Naive thymus-derived CD4-positive, alpha-beta T cell (primary cell): ENCODE measurements at regions not wholly inside any gene's neighbourhood (a gene's known extent, or its start where the extent isn't known, plus 50 kb on each side); places are given as distances from the start of the nearest gene placed in this dataset.

Source experiments
- ATAC-seq: fragments of 150-1000 bp; cut with Tn5 transposase; 2 replicates; pipeline ENCODE4 v1.10.0; 2021; ENCODE audit warnings: mild to moderate bottlenecking, moderate library complexity
- CTCF ChIA-PET: fragments of 350-600 bp; sonication (Branson Sonifier 250); formaldehyde crosslinking; loops from one replicate; lab custom pipeline; 2021; ENCODE audit warnings: antibody characterized with exemption; lab: Charles Lee
- POLR2A ChIA-PET: fragments of 350-600 bp; sonication (Branson Sonifier 250); formaldehyde crosslinking; loops from one replicate; lab custom pipeline; 2021; ENCODE audit warnings: antibody characterized with exemption, inconsistent platforms; lab: Charles Lee
- DNase-seq, 9 donors: peaks; one replicate each; pipeline versions ENCODE4 v3.0.0 to v3.0.0-alpha.2; 2020 to 2022; ENCODE audit warnings: mixed read lengths in 1 of 9
- H3K27ac ChIP-seq: one replicate; pipeline ENCODE4 v1.7.0; 2013; ENCODE audit warnings: mild to moderate bottlenecking, low read depth, low read length, moderate library complexity
- H3K27me3 ChIP-seq, 2 donors: one replicate each; pipeline ENCODE4 v1.7.0; 2013; ENCODE audit warnings: low read length in 2 of 2, mild to moderate bottlenecking in 2 of 2, moderate library complexity in 2 of 2; ENCODE audit not compliant: control insufficient read depth in 2 of 2, insufficient read depth in 2 of 2
- H3K36me3 ChIP-seq, 3 experiments: 1 replicate in 2 of 3; 2 replicates in 1 of 3; pipeline ENCODE4 v1.7.0; 2013; ENCODE audit warnings: low read length in 3 of 3, mild to moderate bottlenecking in 3 of 3, moderate library complexity in 1 of 3; ENCODE audit not compliant: insufficient read depth in 3 of 3, control insufficient read depth in 2 of 3
- H3K4me1 ChIP-seq, 2 donors: one replicate each; pipeline ENCODE4 v1.7.0; 2013; ENCODE audit warnings: low read length in 2 of 2, mild to moderate bottlenecking in 2 of 2, moderate library complexity in 1 of 2; ENCODE audit not compliant: control insufficient read depth in 2 of 2, insufficient read depth in 2 of 2
- H3K4me3 ChIP-seq: 2 replicates; pipeline ENCODE4 v1.7.0; 2013; ENCODE audit warnings: mild to moderate bottlenecking, low read length
- H3K9me3 ChIP-seq, 3 experiments: 1 replicate in 2 of 3; 2 replicates in 1 of 3; pipeline ENCODE4 v1.7.0; 2013; ENCODE audit warnings: low read length in 3 of 3; ENCODE audit not compliant: control insufficient read depth in 2 of 3
- H3K27ac Mint-ChIP-seq, 9 donors: one replicate each; pipeline ENCODE4 v1.8.0; 2020 to 2022; ENCODE audit warnings: mixed read lengths in 9 of 9, mild to moderate bottlenecking in 8 of 9, moderate library complexity in 5 of 9, inconsistent platforms in 2 of 9
- H3K27me3 Mint-ChIP-seq, 5 donors: one replicate each; pipeline ENCODE4 v1.8.0; 2021 to 2022; ENCODE audit warnings: mixed read lengths in 5 of 5, mild to moderate bottlenecking in 1 of 5
- H3K36me3 Mint-ChIP-seq, 5 donors: one replicate each; pipeline ENCODE4 v1.8.0; 2020 to 2022; ENCODE audit warnings: mixed read lengths in 5 of 5, mild to moderate bottlenecking in 3 of 5, inconsistent platforms in 1 of 5
- H3K4me1 Mint-ChIP-seq, 7 donors: one replicate each; pipeline ENCODE4 v1.8.0; 2020 to 2022; ENCODE audit warnings: mixed read lengths in 7 of 7, mild to moderate bottlenecking in 3 of 7, inconsistent platforms in 1 of 7
- H3K4me3 Mint-ChIP-seq, 10 donors: one replicate each; pipeline ENCODE4 v1.8.0; 2020 to 2022; ENCODE audit warnings: mild to moderate bottlenecking in 10 of 10, mixed read lengths in 10 of 10, moderate library complexity in 6 of 10, inconsistent platforms in 2 of 10
- H3K9me3 Mint-ChIP-seq, 11 donors: one replicate each; pipeline ENCODE4 v1.8.0; 2020 to 2022; ENCODE audit warnings: mixed read lengths in 11 of 11, mild to moderate bottlenecking in 4 of 11, inconsistent platforms in 1 of 11, moderate library complexity in 1 of 11
- intact Hi-C, 2 donors: fragments of 100-400 bp; cut with micrococcal nuclease; formaldehyde crosslinking; loops; one replicate each; pipeline ENCODE4 v1.15.1; 2023

- intact Hi-C loops: no loop called here
- Mint-ChIP-seq H3K9me3 (peaks cover 0 to 17% (median 8%) of the 10 kb centered on the region in 11 donors), H3K27ac (no peak overlapping the region), H3K4me3 (no peak overlapping the region), H3K4me1 (peaks cover 0 to 1% (median 0%) of the 10 kb centered on the region in 7 donors), H3K36me3 (peaks cover 0 to 12% (median 10%) of the 10 kb centered on the region in 5 donors), H3K27me3 (peaks cover 0 to 22% (median 0%) of the 10 kb centered on the region in 5 donors)
- H3K4me3 ChIP-seq: no peak overlapping the region
- ChIA-PET POLR2A (no interaction called here), CTCF (no interaction called here)
- H3K36me3 ChIP-seq: no peaks in the 10 kb centered on the region
- ATAC-seq (no peak), DNase-seq (no peak)
- H3K27me3 ChIP-seq: no peaks in the 10 kb centered on the region
- no peak overlapping the region for H3K27ac ChIP-seq
- H3K4me1 ChIP-seq: no peaks in the 10 kb centered on the region
- no peaks in the 10 kb centered on the region for H3K9me3 ChIP-seq
These were observed 122.9 kb downstream of the HINT1 start for GRCh38 chr5:131042021-131042789.

DNA sequence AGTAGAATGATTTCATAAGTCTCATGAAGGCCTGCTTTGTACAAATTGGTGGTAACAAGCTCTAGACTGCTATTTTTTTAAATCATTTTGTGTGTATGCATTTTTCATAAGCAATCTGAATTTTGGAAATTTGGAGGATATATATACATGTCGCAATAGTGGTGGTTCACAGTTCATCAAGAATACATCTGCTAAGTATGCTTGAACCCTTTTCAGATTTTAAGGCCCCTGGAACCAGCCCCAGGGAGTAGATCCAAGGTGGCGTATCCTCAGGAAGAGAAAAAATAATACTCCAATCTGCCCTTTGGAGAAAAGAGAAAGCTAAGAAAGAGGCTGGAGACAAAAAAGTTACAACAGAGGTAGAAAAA is 141.6 kb downstream of the HINT1 start:
- H3K9me3 ChIP-seq: no peaks in the 10 kb centered on the region
- no peaks in the 10 kb centered on the region for H3K4me1 ChIP-seq
- no peak overlapping the region for H3K27ac Mint-ChIP-seq
- H3K36me3 ChIP-seq: no peaks in the 10 kb centered on the region
- ChIA-PET CTCF (interaction anchor here (0.6 kb wide), 1 partner anchor 149 kb away, joined by 6 read pairs; no protein-coding TSS in a partner anchor), POLR2A (interaction anchor here (0.6 kb wide), 1 partner anchor 9 kb away, joined by 3 read pairs; no protein-coding TSS in a partner anchor)
- no peaks in the 10 kb centered on the region for H3K27me3 ChIP-seq
- H3K27ac ChIP-seq: no peak overlapping the region
- H3K27me3 Mint-ChIP-seq: peaks cover 0 to 4% (median 0%) of the 10 kb centered on the region in 5 donors
- H3K4me3 ChIP-seq: no peak overlapping the region
- DNase-seq (no peak), ATAC-seq (no peak)
- intact Hi-C loops: no loop called here
- H3K4me1 Mint-ChIP-seq: peaks cover 0 to 10% (median 3%) of the 10 kb centered on the region in 7 donors
- peaks cover 0 to 9% (median 6%) of the 10 kb centered on the region in 11 donors for H3K9me3 Mint-ChIP-seq
- H3K36me3 Mint-ChIP-seq: peaks cover 0 to 5% (median 0%) of the 10 kb centered on the region in 5 donors
- no peak overlapping the region for H3K4me3 Mint-ChIP-seq

GRCh38 chr5:131022811-131023497 is 142.1 kb downstream of the HINT1 start:
- Mint-ChIP-seq H3K4me3 (no peak overlapping the region), H3K27me3 (peaks cover 0 to 6% (median 0%) of the 10 kb centered on the region in 5 donors), H3K27ac (no peak overlapping the region), H3K36me3 (peaks cover 0 to 8% (median 2%) of the 10 kb centered on the region in 5 donors), H3K9me3 (peaks cover 0 to 12% (median 7%) of the 10 kb centered on the region in 11 donors), H3K4me1 (peaks cover 0 to 10% (median 3%) of the 10 kb centered on the region in 7 donors)
- no peaks in the 10 kb centered on the region for H3K4me1 ChIP-seq
- ChIA-PET CTCF (interaction anchor here (0.6 kb wide), 1 partner anchor 1252 kb away, joined by 3 read pairs; no protein-coding TSS in a partner anchor), POLR2A (interaction anchor here (0.6 kb wide), 1 partner anchor 9 kb away, joined by 3 read pairs; no protein-coding TSS in a partner anchor)
- no peaks in the 10 kb centered on the region for H3K9me3 ChIP-seq
- H3K36me3 ChIP-seq: no peaks in the 10 kb centered on the region
- ATAC-seq (no peak), DNase-seq (no peak)
- no peaks in the 10 kb centered on the region for H3K27me3 ChIP-seq
- H3K4me3 ChIP-seq: no peak overlapping the region
- intact Hi-C loops: no loop called here
- H3K27ac ChIP-seq: no peak overlapping the region

DNA sequence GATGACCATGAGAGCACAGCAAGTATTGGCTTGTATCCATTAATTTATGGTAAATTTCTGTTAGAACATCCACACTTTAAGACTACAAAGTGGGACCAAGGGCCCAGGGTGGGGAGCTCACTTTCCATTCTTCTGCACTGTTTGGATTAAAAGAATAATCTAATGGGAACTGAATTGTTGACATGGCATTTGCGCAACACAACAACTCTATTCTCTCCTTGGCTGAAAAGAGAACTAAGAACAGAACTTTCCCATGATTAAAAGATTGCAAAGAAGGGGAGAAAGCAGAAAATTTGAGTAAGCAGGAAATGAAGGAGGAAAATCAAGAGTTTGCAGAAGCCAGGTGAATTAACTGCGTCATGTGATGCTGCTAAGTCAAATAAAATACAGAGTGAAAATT is 143.4 kb downstream of the HINT1 start:
- DNase-seq (no peak), ATAC-seq (no peak)
- no peak overlapping the region for H3K27ac Mint-ChIP-seq
- intact Hi-C loops: no loop called here
- H3K9me3 Mint-ChIP-seq: peaks cover 0 to 24% (median 10%) of the 10 kb centered on the region in 11 donors
- no peak overlapping the region for H3K4me3 ChIP-seq
- ChIA-PET POLR2A (no interaction called here), CTCF (no interaction called here)
- peaks cover 2 to 10% (median 4%) of the 10 kb centered on the region in 5 donors for H3K36me3 Mint-ChIP-seq
- H3K27me3 ChIP-seq: no peaks in the 10 kb centered on the region
- H3K27me3 Mint-ChIP-seq: peaks cover 0 to 9% (median 0%) of the 10 kb centered on the region in 5 donors
- no peak overlapping the region for H3K4me3 Mint-ChIP-seq
- H3K36me3 ChIP-seq: no peaks in the 10 kb centered on the region
- no peak overlapping the region for H3K27ac ChIP-seq
- H3K9me3 ChIP-seq: no peaks in the 10 kb centered on the region
- H3K4me1 Mint-ChIP-seq: peaks cover 4 to 15% (median 12%) of the 10 kb centered on the region in 7 donors
- no peaks in the 10 kb centered on the region for H3K4me1 ChIP-seq

DNA sequence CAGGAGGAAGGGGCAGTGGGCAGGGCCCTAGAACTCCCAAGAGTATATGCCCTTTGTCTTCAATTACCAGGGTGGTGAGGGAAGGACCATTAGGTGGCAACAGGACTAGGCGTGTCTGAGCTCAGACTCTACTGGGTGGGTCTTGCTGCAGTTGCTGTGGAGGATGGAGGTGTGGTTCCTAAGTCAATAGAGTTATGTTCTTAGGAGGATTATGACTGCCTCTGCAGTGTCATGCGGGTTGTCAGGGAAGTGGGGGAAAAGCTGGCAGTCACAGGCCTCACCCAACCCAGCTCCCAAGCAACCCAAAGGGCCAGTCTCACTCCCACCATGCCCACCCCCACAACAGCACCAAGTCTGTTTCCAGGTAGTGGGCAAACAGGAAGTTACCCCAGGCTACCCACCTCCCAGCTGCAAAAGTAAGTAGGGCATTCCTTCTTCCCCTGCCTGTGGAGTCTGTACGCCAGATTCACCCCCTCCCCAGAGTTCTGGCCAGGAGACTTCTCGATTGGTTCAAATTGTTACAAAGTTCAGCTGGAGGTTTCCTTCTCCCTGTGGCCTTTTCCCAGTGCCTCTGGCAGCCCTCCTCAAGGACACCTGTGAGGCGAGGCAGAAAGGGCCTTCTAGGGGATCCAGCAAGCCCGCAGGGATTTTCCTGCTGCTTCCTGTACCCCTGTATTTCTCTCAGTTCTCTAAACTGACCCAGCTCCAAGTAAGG is 145.3 kb downstream of the HINT1 start:
- Histone ChIP-seq H3K4me3 (no peak overlapping the region), H3K27ac (no peak overlapping the region), H3K27me3 (no peaks in the 10 kb centered on the region), H3K4me1 (no peaks in the 10 kb centered on the region), H3K36me3 (no peaks in the 10 kb centered on the region), H3K9me3 (no peaks in the 10 kb centered on the region)
- ChIA-PET POLR2A (no interaction called here), CTCF (no interaction called here)
- Mint-ChIP-seq H3K27me3 (peaks cover 0 to 16% (median 0%) of the 10 kb centered on the region in 5 donors), H3K27ac (no peak overlapping the region), H3K4me3 (no peak overlapping the region), H3K36me3 (peaks cover 2 to 10% (median 4%) of the 10 kb centered on the region in 5 donors), H3K9me3 (peaks cover 0 to 42% (median 14%) of the 10 kb centered on the region in 11 donors), H3K4me1 (peaks cover 5 to 19% (median 14%) of the 10 kb centered on the region in 7 donors)
- intact Hi-C loops: no loop called here
- ATAC-seq: no peak
- DNase-seq: no peak

GRCh38 chr5:131019111-131019510 is 145.9 kb downstream of the HINT1 start:
- intact Hi-C loops: no loop called here
- ATAC-seq: no peak
- CTCF ChIA-PET: no interaction called here

More at GRCh38 chr5:131019111-131019510, 145.9 kb downstream of the HINT1 start:
- Histone ChIP-seq H3K27ac (no peak overlapping the region), H3K4me3 (no peak overlapping the region), H3K4me1 (no peaks in the 10 kb centered on the region), H3K9me3 (no peaks in the 10 kb centered on the region), H3K36me3 (no peaks in the 10 kb centered on the region), H3K27me3 (no peaks in the 10 kb centered on the region)
- Mint-ChIP-seq H3K27me3 (peaks cover 0 to 16% (median 0%) of the 10 kb centered on the region in 5 donors), H3K9me3 (peaks cover 0 to 42% (median 14%) of the 10 kb centered on the region in 11 donors), H3K36me3 (peaks cover 2 to 10% (median 4%) of the 10 kb centered on the region in 5 donors), H3K4me3 (no peak overlapping the region), H3K27ac (no peak overlapping the region), H3K4me1 (peaks cover 5 to 19% (median 14%) of the 10 kb centered on the region in 7 donors)
- DNase-seq: no peak
- POLR2A ChIA-PET: interaction anchor here (0.6 kb wide), 1 partner anchor 63 kb away, joined by 4 read pairs; no protein-coding TSS in a partner anchor
